ENCODE measurements at regions not wholly inside any gene's neighbourhood (a gene's known extent, or its start where the extent isn't known, plus 50 kb on each side); places are given as distances from the start of the nearest gene placed in this dataset.

- no peak overlapping the region for H3K4me3 Mint-ChIP-seq
- ChIA-PET POLR2A (no interaction called here), CTCF (interaction anchor here (0.9 to 1.3 kb wide), 2 partner anchors 21 to 199 kb away, joined by 3 to 4 read pairs; no protein-coding TSS in a partner anchor)
- H3K36me3 Mint-ChIP-seq (ENCODE audit: low read depth): peaks cover 9% of the 10 kb centered on the region
- no peaks in the 10 kb centered on the region for H3K9me3 Mint-ChIP-seq (ENCODE audit: low read depth)
- no peaks in the 10 kb centered on the region for H3K27me3 Mint-ChIP-seq
- DNase-seq: no peak
- no peak overlapping the region for H3K27ac Mint-ChIP-seq
- intact Hi-C loops (cut with DNase I, micrococcal nuclease): no loop called here
- no peak for ATAC-seq
- H3K4me1 Mint-ChIP-seq: no peaks in the 10 kb centered on the region
These were observed 64.3 kb upstream of the ANTXRL start for GRCh38 chr10:46222364-46222935.

GRCh38 chr10:46223064-46223480 is 63.7 kb upstream of the ANTXRL start:
- Mint-ChIP-seq H3K9me3 (ENCODE audit: low read depth) (no peaks in the 10 kb centered on the region), H3K4me1 (no peaks in the 10 kb centered on the region), H3K27me3 (no peaks in the 10 kb centered on the region), H3K4me3 (no peak overlapping the region), H3K27ac (no peak overlapping the region), H3K36me3 (ENCODE audit: low read depth) (peaks cover 6% of the 10 kb centered on the region)
- DNase-seq (peak; percentile 62), ATAC-seq (peak; percentile 79)
- intact Hi-C loops (cut with DNase I, micrococcal nuclease): loop anchor here in 1 of 2 experiments (1.0 kb wide), 1 partner anchor 12 kb away; no protein-coding TSS in a partner anchor
- ChIA-PET CTCF (interaction anchor here (0.9 to 1.3 kb wide), 2 partner anchors 20 to 200 kb away, joined by 3 to 4 read pairs; no protein-coding TSS in a partner anchor), POLR2A (no interaction called here)

- H3K27ac Mint-ChIP-seq: no peak overlapping the region
- intact Hi-C loops (cut with DNase I, micrococcal nuclease): loop anchor here in 1 of 2 experiments (1.0 kb wide), 1 partner anchor 11 kb away; no protein-coding TSS in a partner anchor
- ATAC-seq: no peak
- POLR2A ChIA-PET: no interaction called here
- CTCF ChIA-PET: interaction anchor here (1.3 kb wide), 1 partner anchor 19 kb away, joined by 4 read pairs; no protein-coding TSS in a partner anchor
- H3K4me1 Mint-ChIP-seq: no peaks in the 10 kb centered on the region
- no peak overlapping the region for H3K4me3 Mint-ChIP-seq
- peaks cover 5% of the 10 kb centered on the region for H3K36me3 Mint-ChIP-seq (ENCODE audit: low read depth)
- no peak for DNase-seq
- H3K9me3 Mint-ChIP-seq (ENCODE audit: low read depth): no peaks in the 10 kb centered on the region
- H3K27me3 Mint-ChIP-seq: no peaks in the 10 kb centered on the region
These were observed 63.0 kb upstream of the ANTXRL start for GRCh38 chr10:46223626-46224413.

GRCh38 chr10:46224414-46224682 is 62.4 kb upstream of the ANTXRL start:
- CTCF ChIA-PET: no interaction called here

GRCh38 chr10:46225597-46225996 is 61.2 kb upstream of the ANTXRL start:
- H3K4me1 Mint-ChIP-seq: peaks cover 4% of the 10 kb centered on the region
- ChIA-PET CTCF (interaction anchor here (1.4 kb wide), 1 partner anchor 17 kb away, joined by 5 read pairs; no protein-coding TSS in a partner anchor), POLR2A (no interaction called here)
- ATAC-seq (no peak), DNase-seq (no peak)
- H3K9me3 Mint-ChIP-seq (ENCODE audit: low read depth): peaks cover 3% of the 10 kb centered on the region
- intact Hi-C loops (cut with DNase I, micrococcal nuclease): no loop called here
- no peak overlapping the region for H3K27ac Mint-ChIP-seq
- H3K36me3 Mint-ChIP-seq (ENCODE audit: low read depth): peaks cover 9% of the 10 kb centered on the region
- H3K27me3 Mint-ChIP-seq: no peaks in the 10 kb centered on the region
- H3K4me3 Mint-ChIP-seq: no peak overlapping the region

More at GRCh38 chr10:46224414-46224682, 62.4 kb upstream of the ANTXRL start:
- Mint-ChIP-seq H3K36me3 (ENCODE audit: low read depth) (peaks cover 4% of the 10 kb centered on the region), H3K4me1 (peaks cover 4% of the 10 kb centered on the region), H3K27me3 (no peaks in the 10 kb centered on the region), H3K27ac (no peak overlapping the region), H3K9me3 (ENCODE audit: low read depth) (no peaks in the 10 kb centered on the region), H3K4me3 (no peak overlapping the region)
- DNase-seq (no peak), ATAC-seq (no peak)
- POLR2A ChIA-PET: no interaction called here
- intact Hi-C loops (cut with DNase I, micrococcal nuclease): no loop called here

- ChIA-PET CTCF (interaction anchor here (1.0 to 1.4 kb wide), 3 partner anchors 10 to 29 kb away, joined by 3 to 6 read pairs (median 5); no protein-coding TSS in a partner anchor), POLR2A (no interaction called here)
- Mint-ChIP-seq H3K4me1 (peaks cover 4% of the 10 kb centered on the region), H3K27ac (no peak overlapping the region), H3K4me3 (no peak overlapping the region), H3K9me3 (ENCODE audit: low read depth) (peaks cover 5% of the 10 kb centered on the region), H3K27me3 (no peaks in the 10 kb centered on the region), H3K36me3 (ENCODE audit: low read depth) (peaks cover 9% of the 10 kb centered on the region)
- intact Hi-C loops (cut with DNase I, micrococcal nuclease): no loop called here
- no peak for ATAC-seq
- DNase-seq: no peak
These were observed 60.6 kb upstream of the ANTXRL start for GRCh38 chr10:46226232-46226631.

- ChIA-PET POLR2A (no interaction called here), CTCF (interaction anchor here (0.6 to 1.6 kb wide), 8 partner anchors 9 to 324 kb away, joined by 3 to 6 read pairs (median 4); no protein-coding TSS in a partner anchor)
- DNase-seq: no peak
- intact Hi-C loops (cut with DNase I, micrococcal nuclease): no loop called here
- H3K9me3 Mint-ChIP-seq (ENCODE audit: low read depth): peaks cover 7% of the 10 kb centered on the region
- no peak overlapping the region for H3K4me3 Mint-ChIP-seq
- peaks cover 4% of the 10 kb centered on the region for H3K4me1 Mint-ChIP-seq
- peaks cover 14% of the 10 kb centered on the region for H3K36me3 Mint-ChIP-seq (ENCODE audit: low read depth)
- H3K27ac Mint-ChIP-seq: no peak overlapping the region
- no peaks in the 10 kb centered on the region for H3K27me3 Mint-ChIP-seq
- no peak for ATAC-seq
These were observed 59.8 kb upstream of the ANTXRL start for GRCh38 chr10:46226900-46227558.

GRCh38 chr10:46227571-46227935 is 59.2 kb upstream of the ANTXRL start:
- Mint-ChIP-seq H3K27me3 (no peaks in the 10 kb centered on the region), H3K9me3 (ENCODE audit: low read depth) (peaks cover 7% of the 10 kb centered on the region), H3K27ac (no peak overlapping the region), H3K4me3 (no peak overlapping the region), H3K4me1 (peaks cover 4% of the 10 kb centered on the region), H3K36me3 (ENCODE audit: low read depth) (peaks cover 20% of the 10 kb centered on the region)
- intact Hi-C loops (cut with DNase I, micrococcal nuclease): no loop called here
- ATAC-seq (no peak), DNase-seq (no peak)
- ChIA-PET CTCF (interaction anchor here (0.6 to 2.8 kb wide), 11 partner anchors 9 to 338 kb away, joined by 3 to 21 read pairs (median 4); no protein-coding TSS in a partner anchor), POLR2A (no interaction called here)

GRCh38 chr10:46227936-46228562 is 58.7 kb upstream of the ANTXRL start:
- Mint-ChIP-seq H3K27me3 (no peaks in the 10 kb centered on the region), H3K4me3 (no peak overlapping the region), H3K36me3 (ENCODE audit: low read depth) (peaks cover 23% of the 10 kb centered on the region), H3K4me1 (peaks cover 4% of the 10 kb centered on the region), H3K9me3 (ENCODE audit: low read depth) (peaks cover 7% of the 10 kb centered on the region), H3K27ac (no peak overlapping the region)
- CTCF ChIA-PET: interaction anchor here (0.6 to 2.8 kb wide), 16 partner anchors 10 to 338 kb away, joined by 3 to 21 read pairs (median 4); no protein-coding TSS in a partner anchor
- ATAC-seq (no peak), DNase-seq (peak; percentile 13)
- intact Hi-C loops (cut with DNase I, micrococcal nuclease): loop anchor here (1.0 kb wide), 1 partner anchor 28 kb away; no protein-coding TSS in a partner anchor
- POLR2A ChIA-PET: no interaction called here

- Mint-ChIP-seq H3K4me1 (peaks cover 6% of the 10 kb centered on the region), H3K27me3 (no peaks in the 10 kb centered on the region)
These were observed 58.2 kb upstream of the ANTXRL start for GRCh38 chr10:46228563-46229071.

GRCh38 chr10:46229144-46229563 is 57.6 kb upstream of the ANTXRL start:
- Mint-ChIP-seq H3K4me1 (peaks cover 6% of the 10 kb centered on the region), H3K4me3 (no peak overlapping the region), H3K36me3 (ENCODE audit: low read depth) (peaks cover 22% of the 10 kb centered on the region), H3K27me3 (no peaks in the 10 kb centered on the region), H3K27ac (no peak overlapping the region), H3K9me3 (ENCODE audit: low read depth) (peaks cover 7% of the 10 kb centered on the region)
- CTCF ChIA-PET: interaction anchor here (0.6 to 2.8 kb wide), 20 partner anchors 9 to 336 kb away, joined by 3 to 21 read pairs (median 4); no protein-coding TSS in a partner anchor
- DNase-seq: peak; percentile 54
- POLR2A ChIA-PET: no interaction called here
- peak; percentile 35 for ATAC-seq
- intact Hi-C loops (cut with DNase I, micrococcal nuclease): no loop called here

More at GRCh38 chr10:46228563-46229071, 58.2 kb upstream of the ANTXRL start:
- DNase-seq (peak; percentile 85), ATAC-seq (peak; percentile 92)
- ChIA-PET POLR2A (no interaction called here), CTCF (interaction anchor here (0.6 to 2.8 kb wide), 17 partner anchors 10 to 337 kb away, joined by 3 to 21 read pairs (median 4); no protein-coding TSS in a partner anchor)
- Mint-ChIP-seq H3K4me3 (no peak overlapping the region), H3K27ac (no peak overlapping the region), H3K9me3 (ENCODE audit: low read depth) (peaks cover 7% of the 10 kb centered on the region), H3K36me3 (ENCODE audit: low read depth) (peaks cover 23% of the 10 kb centered on the region)
- intact Hi-C loops (cut with DNase I, micrococcal nuclease): loop anchor here (1.0 kb wide), 1 partner anchor 28 kb away; no protein-coding TSS in a partner anchor

All from activated CD4-positive, alpha-beta T cell treated with anti-CD3 and anti-CD28 coated beads for 36 hours (primary cell).